ENCODE measurements at regions not wholly inside any gene's neighbourhood (a gene's known extent, or its start where the extent isn't known, plus 50 kb on each side); places are given as distances from the start of the nearest gene placed in this dataset.

DNA sequence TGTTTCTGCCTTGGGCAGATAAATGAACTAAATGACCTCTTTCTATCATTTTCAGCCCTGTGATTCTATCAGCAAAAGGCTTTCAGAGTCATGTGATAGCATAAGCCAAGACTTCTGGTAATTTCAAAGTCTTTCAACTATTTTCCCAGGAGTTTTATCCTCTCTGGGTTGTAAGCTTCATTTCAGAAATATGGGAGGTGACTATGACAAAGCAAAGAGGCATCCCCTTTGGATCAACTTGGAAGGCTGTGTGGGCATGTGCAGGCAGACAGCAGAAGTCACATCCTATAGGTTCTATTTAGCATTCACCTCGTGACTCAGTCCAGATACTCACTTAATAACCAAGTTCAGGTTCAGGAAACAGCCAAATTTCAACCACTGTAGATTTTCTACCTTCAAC, 149.0 kb upstream of the FST start:
- TF ChIP-seq EZH2phosphoT487 (IDR thresholded peaks at IDR 0.05; ENCODE audit: insufficient read depth, low read depth): no peak
- no peak for TF ChIP-seq EZH2 (IDR thresholded peaks at IDR 0.05; ENCODE audit: insufficient read depth, poor library complexity, severe bottlenecking)

Measured in GM23248 (cell line).